GDM1 (cell line): ENCODE measurements at regions not wholly inside any gene's neighbourhood (a gene's known extent, or its start where the extent isn't known, plus 50 kb on each side); places are given as distances from the start of the nearest gene placed in this dataset.
"Not testable (repeated sequence)": the region's sequence is repeated elsewhere in the genome, so short reads cannot be mapped to it uniquely, and the experiment has no call there.

Experiments
- DNase-seq: peaks from one replicate; lab custom pipeline; 2025; lab: John Stamatoyannopoulos, UW

GRCh38 chr2:234861841-234862735, 89.7 kb upstream of the SH3BP4 start:
- no peak for DNase-seq

- DNase-seq, result not testable (repeated sequence)
These were observed 92.4 kb upstream of the SH3BP4 start for GRCh38 chr2:234859330-234859872.

GRCh38 chr2:234858790-234859329, 93.0 kb upstream of the SH3BP4 start:
- no peak for DNase-seq

GRCh38 chr2:234858145-234858544, 93.7 kb upstream of the SH3BP4 start:
- DNase-seq, result no peak

GRCh38 chr2:234853729-234854128, 98.1 kb upstream of the SH3BP4 start:
- DNase-seq, result no peak

GRCh38 chr2:234852941-234853340, 98.9 kb upstream of the SH3BP4 start:
- DNase-seq, result no peak

GRCh38 chr2:234852035-234852434, 99.8 kb upstream of the SH3BP4 start:
- DNase-seq, result no peak

GRCh38 chr2:234851451-234851850, 100.4 kb upstream of the SH3BP4 start:
- DNase-seq, result no peak

GRCh38 chr2:234850818-234851217, 101.0 kb upstream of the SH3BP4 start:
- DNase-seq, result no peak

- no peak for DNase-seq
These were observed 102.1 kb upstream of the SH3BP4 start for GRCh38 chr2:234849678-234850077.

GRCh38 chr2:234848578-234848977, 103.2 kb upstream of the SH3BP4 start:
- DNase-seq, result no peak

GRCh38 chr2:234847639-234848038, 104.2 kb upstream of the SH3BP4 start:
- no peak for DNase-seq

GRCh38 chr2:234847364-234847635, 104.5 kb upstream of the SH3BP4 start:
- DNase-seq, result no peak

- DNase-seq, result no peak
These were observed 105.0 kb upstream of the SH3BP4 start for GRCh38 chr2:234846599-234847363.

- no peak for DNase-seq
These were observed 105.9 kb upstream of the SH3BP4 start for GRCh38 chr2:234845602-234846590.

- no peak for DNase-seq
These were observed 108.4 kb upstream of the SH3BP4 start for GRCh38 chr2:234843411-234843810.

- DNase-seq, result no peak
These were observed 109.1 kb upstream of the SH3BP4 start for GRCh38 chr2:234842753-234843152.

GRCh38 chr2:234841321-234842015, 110.3 kb upstream of the SH3BP4 start:
- DNase-seq, result no peak

GRCh38 chr2:234840336-234840735, 111.5 kb upstream of the SH3BP4 start:
- DNase-seq, result no peak

GRCh38 chr2:234839285-234839684, 112.5 kb upstream of the SH3BP4 start:
- DNase-seq, result no peak

GRCh38 chr2:234836271-234836670, 115.5 kb upstream of the SH3BP4 start:
- no peak for DNase-seq
